ENCODE measurements at regions not wholly inside any gene's neighbourhood (a gene's known extent, or its start where the extent isn't known, plus 50 kb on each side); places are given as distances from the start of the nearest gene placed in this dataset.

GRCh38 chr13:68692049-68692448, 1415.6 kb upstream of the ATXN8OS start (continued):
- peak; percentile 31; the same call in 1 of the 2 replicates for TF ChIP-seq ZBTB40 (IDR thresholded peaks at IDR 0.05)
- TF ChIP-seq ZBTB40 (CRISPR knock-in tag; IDR thresholded peaks at IDR 0.05), result no peak
- no peak for TF ChIP-seq BCLAF1 (IDR thresholded peaks at IDR 0.05; ENCODE audit: borderline replicate concordance in 1 of 2, control insufficient read depth in 1 of 2, low read depth in 2 of 2, low read length in 1 of 2)
- TF ChIP-seq EWSR1 (IDR thresholded peaks at IDR 0.05; ENCODE audit: borderline replicate concordance, low read depth, partially characterized antibody), result no peak
- no peak for TF ChIP-seq ZNF239 (CRISPR knock-in tag; IDR thresholded peaks at IDR 0.05)
- no peak for TF ChIP-seq ZFX (CRISPR knock-in tag; IDR thresholded peaks at IDR 0.05)
- TF ChIP-seq PTRF (tag; IDR thresholded peaks at IDR 0.05), result no peak
- no peak for TF ChIP-seq ARID1B (IDR thresholded peaks at IDR 0.05)
- no peak for TF ChIP-seq NELFE (IDR thresholded peaks at IDR 0.05; ENCODE audit: insufficient read depth, insufficient read length)
- no peak for TF ChIP-seq CEBPZ (IDR thresholded peaks at IDR 0.05; ENCODE audit: borderline replicate concordance, low read depth, low read length)
- TF ChIP-seq THRB (CRISPR knock-in tag; conservative IDR thresholded peaks at IDR 0.05), result no peak

All from K562 (cell line).